ENCODE measurements at regions not wholly inside any gene's neighbourhood (a gene's known extent, or its start where the extent isn't known, plus 50 kb on each side); places are given as distances from the start of the nearest gene placed in this dataset.

DNA sequence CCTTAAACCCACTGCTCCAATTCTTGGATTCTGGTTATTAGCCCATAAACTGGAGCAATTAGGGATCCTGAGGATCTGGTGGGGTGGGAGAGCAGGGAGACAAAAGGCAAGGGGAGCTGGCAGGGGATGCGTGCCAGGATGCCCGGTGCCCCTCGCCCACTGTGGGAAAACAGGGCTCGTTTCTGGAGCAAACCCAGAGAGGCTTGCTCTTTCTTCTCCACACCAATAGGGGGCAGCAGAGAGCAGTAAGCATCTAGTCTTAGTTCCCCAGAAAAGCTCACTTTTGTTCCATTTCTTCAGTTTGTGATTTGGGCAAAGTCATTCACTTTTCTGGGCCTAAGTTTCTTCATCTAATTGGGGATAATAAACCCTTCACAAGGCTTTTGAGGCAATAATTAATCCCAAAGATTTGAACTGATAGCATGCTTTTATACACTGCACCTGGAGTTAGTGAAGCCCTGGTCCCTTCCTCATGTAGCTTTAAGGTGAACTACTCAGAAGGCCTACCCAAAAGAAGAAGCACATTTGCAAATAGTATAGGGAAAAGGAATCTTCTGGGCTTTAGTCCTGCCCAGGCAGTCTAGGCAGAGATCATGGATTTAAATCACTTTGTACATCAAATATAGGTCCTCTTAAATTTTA lies 160.6 kb upstream of the USP24 start:
- TF ChIP-seq, protein P1, sequence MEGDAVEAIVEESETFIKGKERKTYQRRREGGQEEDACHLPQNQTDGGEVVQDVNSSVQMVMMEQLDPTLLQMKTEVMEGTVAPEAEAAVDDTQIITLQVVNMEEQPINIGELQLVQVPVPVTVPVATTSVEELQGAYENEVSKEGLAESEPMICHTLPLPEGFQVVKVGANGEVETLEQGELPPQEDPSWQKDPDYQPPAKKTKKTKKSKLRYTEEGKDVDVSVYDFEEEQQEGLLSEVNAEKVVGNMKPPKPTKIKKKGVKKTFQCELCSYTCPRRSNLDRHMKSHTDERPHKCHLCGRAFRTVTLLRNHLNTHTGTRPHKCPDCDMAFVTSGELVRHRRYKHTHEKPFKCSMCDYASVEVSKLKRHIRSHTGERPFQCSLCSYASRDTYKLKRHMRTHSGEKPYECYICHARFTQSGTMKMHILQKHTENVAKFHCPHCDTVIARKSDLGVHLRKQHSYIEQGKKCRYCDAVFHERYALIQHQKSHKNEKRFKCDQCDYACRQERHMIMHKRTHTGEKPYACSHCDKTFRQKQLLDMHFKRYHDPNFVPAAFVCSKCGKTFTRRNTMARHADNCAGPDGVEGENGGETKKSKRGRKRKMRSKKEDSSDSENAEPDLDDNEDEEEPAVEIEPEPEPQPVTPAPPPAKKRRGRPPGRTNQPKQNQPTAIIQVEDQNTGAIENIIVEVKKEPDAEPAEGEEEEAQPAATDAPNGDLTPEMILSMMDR (IDR thresholded peaks at IDR 0.05; ENCODE audit: borderline replicate concordance, extremely low read depth, insufficient read depth), result peak; percentile 91
- H3K27ac ChIP-seq (ENCODE audit: low read depth in 2 of 2, low read length in 2 of 2), result no peak overlapping the region
- no peaks in the 10 kb centered on the region for H3K36me3 ChIP-seq (ENCODE audit: control insufficient read depth in 2 of 3, insufficient read depth in 3 of 3, low read length in 3 of 3)
- no peak overlapping the region for H3K4me3 ChIP-seq (ENCODE audit: low read length in 3 of 3)
- H3K4me1 ChIP-seq (ENCODE audit: control insufficient read depth in 2 of 3, insufficient read depth in 2 of 3, low read depth in 1 of 3, low read length in 3 of 3), result peaks cover 0 to 5% (median 0%) of the 10 kb centered on the region in 3 donors
- intact Hi-C loops (cut with DNase I), result no loop called here
- no peak for FAIRE-seq
- no peaks in the 10 kb centered on the region for H3K9me3 ChIP-seq (ENCODE audit: control insufficient read depth in 2 of 3, insufficient read depth in 1 of 3, low read length in 3 of 3)
- H3K27me3 ChIP-seq (ENCODE audit: control insufficient read depth, insufficient read depth, low read length), result no peaks in the 10 kb centered on the region
- no peak overlapping the region for H3K9ac ChIP-seq (ENCODE audit: low read length in 3 of 3)
- DNase-seq, result peak in 4 of 5 donors; percentile 40 to 79 (median 59)

DNA sequence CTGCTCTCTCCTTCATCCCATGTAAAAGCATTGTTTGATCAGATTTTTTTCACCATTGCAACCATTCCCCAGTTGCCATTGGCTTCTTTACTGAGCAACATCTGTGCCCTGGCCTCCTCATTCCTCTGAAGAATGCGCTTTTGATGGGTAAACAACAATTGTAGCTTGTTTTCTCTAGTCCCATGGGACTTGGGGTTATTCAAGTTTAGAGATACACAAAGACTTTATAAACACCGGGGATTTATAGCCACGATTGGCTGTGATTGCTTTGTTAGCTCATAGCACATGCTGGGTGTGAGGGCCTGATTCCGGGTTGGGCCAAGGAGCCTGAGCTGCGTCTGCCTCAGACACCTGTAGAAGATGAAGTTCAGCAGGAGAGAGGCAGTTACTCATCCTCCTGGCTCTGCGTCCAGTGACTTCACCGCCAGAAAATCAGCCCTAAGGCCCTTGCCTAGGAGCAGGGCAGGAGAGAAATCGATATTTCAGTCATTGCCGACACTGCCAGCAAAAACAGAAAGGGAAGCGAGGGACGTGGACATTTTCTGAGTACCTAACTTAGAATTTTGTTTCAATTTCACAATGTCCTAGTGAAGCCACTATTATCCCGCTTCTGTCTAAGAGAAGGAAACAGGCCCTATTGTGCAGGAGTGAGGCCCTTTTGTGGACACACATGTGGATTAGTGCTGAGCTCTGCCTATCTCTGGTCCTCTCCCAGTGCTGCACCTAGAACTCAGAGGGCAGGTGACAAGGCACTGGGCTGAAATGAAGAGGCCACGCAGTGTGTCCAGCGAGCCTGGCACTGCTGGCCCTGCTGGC lies 159.8 kb upstream of the USP24 start:
- H3K9ac ChIP-seq (ENCODE audit: low read length in 3 of 3), result no peak overlapping the region
- no peak overlapping the region for H3K4me3 ChIP-seq (ENCODE audit: low read length in 3 of 3)
- H3K9me3 ChIP-seq (ENCODE audit: control insufficient read depth in 2 of 3, insufficient read depth in 1 of 3, low read length in 3 of 3), result no peaks in the 10 kb centered on the region
- intact Hi-C loops (cut with DNase I), result no loop called here
- no peaks in the 10 kb centered on the region for H3K27me3 ChIP-seq (ENCODE audit: control insufficient read depth, insufficient read depth, low read length)
- peaks cover 0 to 5% (median 0%) of the 10 kb centered on the region in 3 donors for H3K4me1 ChIP-seq (ENCODE audit: control insufficient read depth in 2 of 3, insufficient read depth in 2 of 3, low read depth in 1 of 3, low read length in 3 of 3)
- TF ChIP-seq, protein P1 (IDR thresholded peaks at IDR 0.05; ENCODE audit: borderline replicate concordance, extremely low read depth, insufficient read depth), result no peak
- H3K36me3 ChIP-seq (ENCODE audit: control insufficient read depth in 2 of 3, insufficient read depth in 3 of 3, low read length in 3 of 3), result no peaks in the 10 kb centered on the region
- H3K27ac ChIP-seq (ENCODE audit: low read depth in 2 of 2, low read length in 2 of 2), result no peak overlapping the region
- no peak for FAIRE-seq
- DNase-seq, result peak in 1 of 5 donors; percentile 27

DNA sequence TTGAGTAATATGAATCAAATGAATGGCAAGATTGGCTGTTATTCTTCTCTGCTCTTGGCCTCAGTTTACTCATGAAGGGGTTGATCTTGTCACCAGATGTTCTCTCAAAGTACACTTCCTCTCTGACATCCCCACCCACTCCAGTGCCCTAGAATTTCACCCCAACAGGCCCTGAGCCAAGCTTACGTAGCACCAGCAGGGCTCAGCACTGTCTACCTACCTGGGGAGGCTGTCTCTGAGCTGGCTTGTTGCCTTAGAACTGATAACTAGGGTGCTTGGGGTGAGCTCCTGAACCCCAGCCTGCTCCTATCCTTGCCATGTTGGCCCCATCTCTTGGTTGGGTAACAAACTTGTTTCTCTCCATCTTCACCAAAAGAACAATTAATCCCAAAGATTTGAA lies 159.1 kb upstream of the USP24 start:
- no peak overlapping the region for H3K4me3 ChIP-seq (ENCODE audit: low read length in 3 of 3)
- DNase-seq, result no peak
- TF ChIP-seq, protein P1 (IDR thresholded peaks at IDR 0.05; ENCODE audit: borderline replicate concordance, extremely low read depth, insufficient read depth), result no peak
- H3K9me3 ChIP-seq (ENCODE audit: control insufficient read depth in 2 of 3, insufficient read depth in 1 of 3, low read length in 3 of 3), result no peaks in the 10 kb centered on the region
- intact Hi-C loops (cut with DNase I), result no loop called here
- H3K36me3 ChIP-seq (ENCODE audit: control insufficient read depth in 2 of 3, insufficient read depth in 3 of 3, low read length in 3 of 3), result no peaks in the 10 kb centered on the region
- H3K27ac ChIP-seq (ENCODE audit: low read depth in 2 of 2, low read length in 2 of 2), result no peak overlapping the region
- no peaks in the 10 kb centered on the region for H3K27me3 ChIP-seq (ENCODE audit: control insufficient read depth, insufficient read depth, low read length)
- no peak overlapping the region for H3K9ac ChIP-seq (ENCODE audit: low read length in 3 of 3)
- no peak for FAIRE-seq
- peaks cover 0 to 5% (median 0%) of the 10 kb centered on the region in 3 donors for H3K4me1 ChIP-seq (ENCODE audit: control insufficient read depth in 2 of 3, insufficient read depth in 2 of 3, low read depth in 1 of 3, low read length in 3 of 3)

Data from kidney (tissue), 13 donors.